NCI-H2029 (cell line): ENCODE measurements at regions not wholly inside any gene's neighbourhood (a gene's known extent, or its start where the extent isn't known, plus 50 kb on each side); places are given as distances from the start of the nearest gene placed in this dataset.

ENCODE experiments used
- DNase-seq: peaks from one replicate; lab custom pipeline; 2025; lab: John Stamatoyannopoulos, UW

- peak; percentile 6 for DNase-seq
Measured at GRCh38 chr20:58065508-58066361, 162.7 kb downstream of the ANKRD60 start.

GRCh38 chr20:58064411-58065010 lies 163.9 kb downstream of the ANKRD60 start:
- DNase-seq: no peak

DNA sequence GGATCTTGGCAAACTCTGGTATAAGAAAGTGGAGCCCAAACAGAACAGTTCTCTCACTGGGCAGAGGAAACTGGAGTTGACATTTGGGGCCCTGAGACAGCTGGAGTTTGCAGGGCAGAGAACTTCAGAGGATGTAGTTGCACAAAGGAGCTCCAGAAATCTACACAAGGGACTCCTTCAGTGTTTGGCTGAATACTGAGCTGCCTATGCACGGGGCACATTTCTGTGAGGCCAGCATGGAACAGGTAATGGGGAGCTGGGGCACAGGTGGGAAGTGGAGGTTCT lies 169.3 kb downstream of the ANKRD60 start:
- DNase-seq: no peak

- DNase-seq: no peak
Measured at GRCh38 chr20:58058421-58059259, 169.8 kb downstream of the ANKRD60 start.

DNA sequence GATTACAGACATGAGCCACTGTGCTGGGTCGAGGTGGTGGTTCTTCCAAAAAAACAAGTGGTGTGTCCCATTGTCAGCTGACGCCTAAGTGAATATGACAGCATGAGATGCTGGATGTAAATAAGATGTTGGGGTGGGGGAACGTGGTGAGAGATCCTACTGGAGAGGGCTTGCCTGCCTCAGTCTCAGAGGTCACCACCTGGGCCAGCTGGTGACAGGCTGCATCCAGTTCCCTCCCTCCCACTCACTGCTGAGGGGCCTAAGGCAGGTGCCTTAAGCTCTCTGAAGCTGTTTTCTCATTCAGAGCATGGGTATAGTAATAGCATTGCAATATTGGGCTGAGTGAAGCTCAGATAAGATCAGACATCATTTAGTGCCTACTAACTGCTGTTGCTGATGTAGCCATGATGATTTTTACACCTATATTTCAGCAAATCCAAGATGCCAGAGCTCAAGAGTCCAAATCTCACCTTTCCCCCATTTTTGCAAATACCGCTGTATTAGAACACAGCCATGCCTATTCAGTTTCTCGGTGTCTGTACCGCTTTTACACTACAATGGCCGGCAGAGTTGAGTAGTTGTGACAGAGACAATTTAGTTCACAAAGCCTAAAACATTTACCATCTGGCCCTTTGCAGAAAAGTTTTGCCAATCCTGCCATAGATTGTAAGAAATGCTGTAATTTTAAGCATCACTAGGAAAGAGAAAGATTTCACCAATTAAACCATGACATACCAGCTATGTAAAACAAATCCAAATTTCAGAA lies 171.3 kb downstream of the ANKRD60 start:
- DNase-seq: no peak

GRCh38 chr20:58056021-58056591 lies 172.3 kb downstream of the ANKRD60 start:
- DNase-seq: no peak

DNA sequence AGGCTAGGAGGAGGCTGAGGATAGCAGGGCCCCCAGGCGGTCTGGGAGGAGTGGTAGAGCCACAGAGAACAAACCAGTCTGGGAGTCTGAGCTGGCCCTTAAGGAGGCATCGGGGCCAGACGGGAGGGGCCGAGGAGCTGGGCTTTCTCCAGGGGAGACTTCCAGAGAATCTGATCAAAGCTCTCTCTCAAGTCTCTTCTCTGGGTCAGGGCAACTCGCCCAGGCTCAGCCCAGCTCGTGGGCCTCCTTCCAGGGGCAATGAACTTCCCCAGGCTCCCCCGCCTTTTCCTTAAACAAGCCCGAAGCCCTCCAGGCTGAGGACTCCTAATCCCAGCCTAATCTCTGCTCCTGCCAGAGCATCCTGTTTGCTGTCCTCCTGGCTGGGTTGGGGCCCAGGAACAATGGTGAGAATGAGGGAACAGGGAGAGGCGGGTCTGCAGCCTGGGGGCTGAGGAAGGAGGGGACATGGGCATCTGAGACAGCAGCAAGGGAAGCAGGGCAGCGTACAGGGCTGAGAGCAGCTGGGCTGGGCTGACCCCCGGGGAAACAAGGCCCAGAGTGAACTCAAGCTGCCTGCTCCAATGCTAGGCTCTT lies 173.6 kb downstream of the ANKRD60 start:
- DNase-seq: no peak

- no peak for DNase-seq
Measured at GRCh38 chr20:58054082-58054779, 174.2 kb downstream of the ANKRD60 start.

GRCh38 chr20:58053391-58054055 lies 174.9 kb downstream of the ANKRD60 start:
- DNase-seq: no peak

DNA sequence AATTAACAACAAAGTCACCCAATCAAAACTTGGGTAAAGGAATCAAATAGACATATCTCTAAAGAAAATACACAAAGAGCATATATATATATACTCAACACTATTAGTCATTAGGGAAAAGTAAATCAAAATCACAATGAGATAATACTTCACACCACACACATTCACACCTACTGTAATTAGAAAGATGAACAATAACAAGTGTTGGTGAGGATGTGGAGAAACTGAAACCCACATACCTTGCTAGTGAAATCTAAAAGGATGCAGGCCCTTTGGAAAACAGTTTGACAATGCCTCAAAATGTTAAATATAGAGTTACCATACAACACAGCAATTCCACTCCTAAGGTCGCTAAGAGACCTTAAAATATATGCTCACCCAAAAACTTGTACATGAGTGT lies 177.1 kb downstream of the ANKRD60 start:
- no peak for DNase-seq

- no peak for DNase-seq
Measured at GRCh38 chr20:58048096-58048702, 180.3 kb downstream of the ANKRD60 start.

GRCh38 chr20:58046311-58046710 lies 182.1 kb downstream of the ANKRD60 start:
- no peak for DNase-seq

DNA sequence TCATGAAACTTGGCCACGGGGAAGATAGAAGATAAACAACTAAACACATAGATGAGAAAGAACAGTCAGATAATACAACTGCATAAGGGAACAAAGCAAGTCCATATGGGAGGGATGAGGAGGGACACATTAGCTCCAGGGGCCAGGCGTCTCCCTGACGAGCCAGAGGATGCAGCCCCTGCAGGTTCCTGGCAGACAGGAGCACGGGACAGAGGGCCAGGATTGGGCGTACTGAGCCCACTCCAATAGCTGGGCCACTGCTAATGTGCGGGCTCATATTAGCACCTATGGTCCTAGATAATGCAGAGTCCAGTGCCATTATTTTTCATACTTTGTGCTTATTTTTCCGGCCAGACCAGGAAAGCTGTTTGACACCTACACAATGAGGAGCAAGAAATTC lies 182.9 kb downstream of the ANKRD60 start:
- DNase-seq: no peak

DNA sequence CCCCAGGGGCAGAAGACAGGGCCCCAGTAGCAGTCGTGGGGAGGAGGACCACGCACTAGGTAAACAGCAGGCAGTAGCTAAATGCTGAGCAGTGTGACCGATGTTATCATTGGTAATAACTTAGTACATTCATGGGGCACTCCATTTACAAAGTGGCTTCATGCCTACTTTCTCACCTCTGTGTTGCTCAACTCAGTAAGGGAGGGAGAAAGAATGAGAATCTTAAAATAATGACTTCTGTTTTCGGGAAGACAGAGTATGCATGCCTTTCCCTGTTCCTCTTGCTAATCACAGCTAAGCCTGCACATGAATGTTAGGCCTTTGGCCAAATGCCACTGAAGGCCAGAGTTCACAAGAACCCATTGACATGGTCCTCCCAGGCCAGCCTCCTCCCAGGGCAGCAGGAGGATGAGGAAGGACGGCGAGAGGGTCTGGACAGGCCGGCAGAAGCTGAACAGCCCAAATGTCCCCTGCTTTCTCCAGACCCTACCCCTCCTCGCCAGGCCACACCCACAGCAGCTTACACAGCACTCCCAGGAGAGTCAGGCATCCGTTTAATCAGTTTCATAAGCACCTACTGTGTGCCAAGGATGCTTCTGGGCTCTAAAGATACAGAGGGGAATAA lies 183.4 kb downstream of the ANKRD60 start:
- DNase-seq: no peak

DNA sequence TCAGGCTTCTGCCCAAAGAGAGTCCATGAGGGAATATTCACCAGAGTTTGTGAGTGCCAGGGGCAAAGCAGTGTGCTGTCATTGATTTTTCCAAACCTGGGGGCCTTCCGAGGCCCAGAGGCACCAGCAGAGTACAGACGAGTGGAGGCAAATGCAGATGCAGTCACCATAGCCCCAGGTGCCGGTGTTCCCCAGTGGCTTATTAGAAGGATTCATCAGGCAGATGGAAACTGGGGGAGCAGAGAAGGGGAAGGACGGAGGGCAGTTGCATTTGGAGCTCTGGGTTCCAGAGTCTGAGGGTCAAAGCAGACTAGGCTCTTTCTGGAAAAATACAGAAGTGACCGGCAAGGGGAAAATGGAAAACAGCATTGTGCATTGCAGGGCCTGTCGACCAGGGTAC lies 184.2 kb downstream of the ANKRD60 start:
- no peak for DNase-seq

DNA sequence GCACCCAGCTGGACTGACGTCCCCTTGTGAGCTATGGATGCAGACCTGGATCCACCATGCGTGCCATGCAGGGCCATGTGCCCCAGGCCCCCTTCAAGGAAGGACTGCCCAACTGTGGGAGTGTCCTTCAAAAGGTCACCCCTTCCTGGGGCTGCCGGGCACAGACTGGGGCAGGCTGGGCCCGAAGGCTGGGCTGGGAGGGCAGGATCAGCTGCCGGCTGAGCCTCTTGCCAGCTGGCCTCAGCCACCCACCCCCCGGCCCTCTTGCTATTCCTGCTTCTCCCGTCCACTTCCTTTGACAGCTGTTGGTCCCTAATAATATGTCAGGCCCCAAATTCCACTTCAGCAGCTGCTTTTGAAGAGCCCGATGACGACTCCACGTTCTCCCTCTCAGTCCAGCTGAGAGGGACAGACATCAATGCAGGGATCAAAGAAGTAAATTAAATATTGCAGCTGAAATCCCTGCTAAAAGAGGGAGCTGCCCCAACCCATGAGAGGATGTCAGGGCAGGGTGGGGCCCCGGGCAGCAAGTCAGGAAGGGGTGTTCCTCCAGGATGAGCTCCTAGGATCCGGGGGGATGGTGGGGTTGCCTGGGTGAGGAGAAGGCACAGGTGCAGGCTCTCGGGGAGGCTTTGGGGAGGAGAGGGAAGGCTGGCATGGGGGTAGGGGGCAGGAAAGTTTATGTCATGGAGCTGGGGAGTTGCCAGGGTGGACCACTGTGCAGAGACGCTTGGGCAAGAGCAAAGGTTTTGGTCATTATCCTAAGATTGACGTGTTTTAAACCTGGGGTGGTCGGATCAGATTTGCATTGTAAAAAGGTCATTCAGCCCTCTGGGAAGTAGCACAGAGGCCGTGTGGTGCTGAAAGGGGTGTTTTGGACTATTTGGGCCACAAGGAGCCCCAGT lies 185.0 kb downstream of the ANKRD60 start:
- no peak for DNase-seq

GRCh38 chr20:58042591-58042990 lies 185.9 kb downstream of the ANKRD60 start:
- no peak for DNase-seq
